Panc1 (cell line): ENCODE measurements at regions not wholly inside any gene's neighbourhood (a gene's known extent, or its start where the extent isn't known, plus 50 kb on each side); places are given as distances from the start of the nearest gene placed in this dataset.

ENCODE experiments used
- ATAC-seq: fragments of 200-7000 bp; cut with Tn5 transposase; 2 replicates; pipeline ENCODE4 v1.9.1; 2020; ENCODE audit warnings: mild to moderate bottlenecking, moderate library complexity
- BruUV-seq: library from RNA; stranded (reverse); fragments of 400-500 nt; replicated peaks from 2 replicates; lab custom pipeline; 2021; lab: Mats Ljungman, UMichigan
- CTCF ChIA-PET: fragments of 300-600 bp; sonication (Branson Sonifier 250); formaldehyde crosslinking; loops from one replicate; lab custom pipeline; 2022; ENCODE audit warnings: antibody characterized with exemption; lab: Charles Lee
- POLR2A ChIA-PET: fragments of 300-600 bp; sonication (Branson Sonifier 250); formaldehyde crosslinking; loops from one replicate; lab custom pipeline; 2022; ENCODE audit warnings: antibody characterized with exemption; lab: Charles Lee
- DNase-seq: peaks from one replicate; pipeline ENCODE4 v3.0.0-alpha.2; 2010; ENCODE audit warnings: low read depth, low spot score
- H3K27ac ChIP-seq: 2 replicates; pipeline ENCODE4 v1.5.1; 2011; ENCODE audit warnings: mild to moderate bottlenecking, low read length, inconsistent platforms
- H3K27me3 ChIP-seq: fragments of 200-500 bp; sonication (Bioruptor generic); 2 replicates; pipeline ENCODE4 v1.6.0; 2014; ENCODE audit warnings: low read length, inconsistent platforms; ENCODE audit not compliant: control insufficient read depth, insufficient read depth
- H3K36me3 ChIP-seq: fragments of 200-500 bp; sonication (Bioruptor generic); 2 replicates; pipeline ENCODE4 v1.5.1; 2014; ENCODE audit warnings: inconsistent platforms, mild to moderate bottlenecking, low read length, moderate library complexity; ENCODE audit not compliant: control insufficient read depth, insufficient read depth
- H3K4me1 ChIP-seq: 2 replicates; pipeline ENCODE4 v1.5.1; 2011; ENCODE audit warnings: inconsistent platforms, mild to moderate bottlenecking, low read length, moderate library complexity; ENCODE audit not compliant: control insufficient read depth, insufficient read depth
- H3K4me3 ChIP-seq, 2 experiments: 2 replicates each; pipeline ENCODE4 v1.5.1; 2011 to 2012; ENCODE audit warnings: low read depth in 2 of 2, low read length in 2 of 2, mild to moderate bottlenecking in 2 of 2, inconsistent platforms in 1 of 2, moderate library complexity in 1 of 2
- H3K9me3 ChIP-seq: fragments of 200-500 bp; sonication (Bioruptor generic); 2 replicates; pipeline ENCODE4 v1.5.1; 2014; ENCODE audit warnings: low read depth, mild to moderate bottlenecking, inconsistent platforms, low read length, moderate library complexity; ENCODE audit not compliant: control insufficient read depth, insufficient read depth
- POLR2AphosphoS5 ChIP-seq: IDR thresholded peaks from 2 replicates; pipeline ENCODE4 v1.6.1; 2012; ENCODE audit warnings: mild to moderate bottlenecking, low read depth, low read length, moderate library complexity
- SIN3A ChIP-seq: IDR thresholded peaks from 2 replicates; pipeline ENCODE4 v1.6.1; 2012; ENCODE audit warnings: low read depth, mild to moderate bottlenecking, low read length, moderate library complexity, borderline replicate concordance; ENCODE audit not compliant: insufficient read depth
- TCF7L2 ChIP-seq: IDR thresholded peaks from 2 replicates; pipeline ENCODE4 v1.6.1; 2011; ENCODE audit warnings: mild to moderate bottlenecking, low read depth, low read length, inconsistent platforms
- in situ Hi-C: cut with HindIII; loops from 2 replicates; pipeline ENCODE4 v1.10.0; 2016; ENCODE audit warnings: low sequenced_read_pairs, low pct_unique_long_range_greater_than_20kb
- intact Hi-C: fragments of 100-400 bp; cut with micrococcal nuclease; formaldehyde crosslinking; loops from one replicate; pipeline ENCODE4 v1.10.0; 2022; ENCODE audit not compliant: unreplicated experiment
- TF ChIP-seq, protein P1 (sequence below): fragments of 450-650 bp; IDR thresholded peaks from 2 replicates; pipeline ENCODE4 v1.5.1; 2017; ENCODE audit warnings: mild to moderate bottlenecking
- TF ChIP-seq, protein P2 (sequence below), 2 experiments: IDR thresholded peaks; 2 replicates each; pipeline ENCODE4 v1.6.1; 2011 to 2012; ENCODE audit warnings: low read depth in 2 of 2, control low read depth in 1 of 2, low read length in 1 of 2, mild to moderate bottlenecking in 1 of 2, moderate library complexity in 1 of 2; ENCODE audit not compliant: insufficient read depth in 1 of 2

DNA sequence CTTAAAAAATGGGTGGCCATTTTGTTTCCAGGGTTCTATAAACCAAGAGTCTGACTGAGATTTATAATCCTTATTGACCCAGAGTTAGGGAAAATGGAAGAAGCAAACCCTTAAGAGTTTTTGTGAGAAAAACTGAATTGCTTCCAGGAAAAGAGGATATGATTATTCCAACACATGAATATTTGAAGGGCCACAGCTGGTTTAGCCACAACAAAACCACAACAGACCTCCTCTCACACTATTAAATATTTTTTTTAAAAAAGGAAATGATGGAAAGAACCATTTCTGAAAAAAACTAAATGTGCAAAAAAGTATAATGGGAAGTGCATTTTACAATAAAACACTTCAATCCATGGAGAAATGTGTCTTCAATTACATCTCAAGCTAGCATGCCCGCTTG, 182.7 kb downstream of the ETAA1 start:
- no TSS peak for BruUV-seq
- Histone ChIP-seq H3K36me3 (no peaks in the 10 kb centered on the region), H3K27ac (no peak overlapping the region), H3K4me1 (no peaks in the 10 kb centered on the region), H3K27me3 (no peaks in the 10 kb centered on the region), H3K4me3 (no peak overlapping the region), H3K9me3 (no peaks in the 10 kb centered on the region)
- DNase-seq: no peak
- TF ChIP-seq, protein P1, sequence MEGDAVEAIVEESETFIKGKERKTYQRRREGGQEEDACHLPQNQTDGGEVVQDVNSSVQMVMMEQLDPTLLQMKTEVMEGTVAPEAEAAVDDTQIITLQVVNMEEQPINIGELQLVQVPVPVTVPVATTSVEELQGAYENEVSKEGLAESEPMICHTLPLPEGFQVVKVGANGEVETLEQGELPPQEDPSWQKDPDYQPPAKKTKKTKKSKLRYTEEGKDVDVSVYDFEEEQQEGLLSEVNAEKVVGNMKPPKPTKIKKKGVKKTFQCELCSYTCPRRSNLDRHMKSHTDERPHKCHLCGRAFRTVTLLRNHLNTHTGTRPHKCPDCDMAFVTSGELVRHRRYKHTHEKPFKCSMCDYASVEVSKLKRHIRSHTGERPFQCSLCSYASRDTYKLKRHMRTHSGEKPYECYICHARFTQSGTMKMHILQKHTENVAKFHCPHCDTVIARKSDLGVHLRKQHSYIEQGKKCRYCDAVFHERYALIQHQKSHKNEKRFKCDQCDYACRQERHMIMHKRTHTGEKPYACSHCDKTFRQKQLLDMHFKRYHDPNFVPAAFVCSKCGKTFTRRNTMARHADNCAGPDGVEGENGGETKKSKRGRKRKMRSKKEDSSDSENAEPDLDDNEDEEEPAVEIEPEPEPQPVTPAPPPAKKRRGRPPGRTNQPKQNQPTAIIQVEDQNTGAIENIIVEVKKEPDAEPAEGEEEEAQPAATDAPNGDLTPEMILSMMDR: no peak
- TF ChIP-seq, protein P2, sequence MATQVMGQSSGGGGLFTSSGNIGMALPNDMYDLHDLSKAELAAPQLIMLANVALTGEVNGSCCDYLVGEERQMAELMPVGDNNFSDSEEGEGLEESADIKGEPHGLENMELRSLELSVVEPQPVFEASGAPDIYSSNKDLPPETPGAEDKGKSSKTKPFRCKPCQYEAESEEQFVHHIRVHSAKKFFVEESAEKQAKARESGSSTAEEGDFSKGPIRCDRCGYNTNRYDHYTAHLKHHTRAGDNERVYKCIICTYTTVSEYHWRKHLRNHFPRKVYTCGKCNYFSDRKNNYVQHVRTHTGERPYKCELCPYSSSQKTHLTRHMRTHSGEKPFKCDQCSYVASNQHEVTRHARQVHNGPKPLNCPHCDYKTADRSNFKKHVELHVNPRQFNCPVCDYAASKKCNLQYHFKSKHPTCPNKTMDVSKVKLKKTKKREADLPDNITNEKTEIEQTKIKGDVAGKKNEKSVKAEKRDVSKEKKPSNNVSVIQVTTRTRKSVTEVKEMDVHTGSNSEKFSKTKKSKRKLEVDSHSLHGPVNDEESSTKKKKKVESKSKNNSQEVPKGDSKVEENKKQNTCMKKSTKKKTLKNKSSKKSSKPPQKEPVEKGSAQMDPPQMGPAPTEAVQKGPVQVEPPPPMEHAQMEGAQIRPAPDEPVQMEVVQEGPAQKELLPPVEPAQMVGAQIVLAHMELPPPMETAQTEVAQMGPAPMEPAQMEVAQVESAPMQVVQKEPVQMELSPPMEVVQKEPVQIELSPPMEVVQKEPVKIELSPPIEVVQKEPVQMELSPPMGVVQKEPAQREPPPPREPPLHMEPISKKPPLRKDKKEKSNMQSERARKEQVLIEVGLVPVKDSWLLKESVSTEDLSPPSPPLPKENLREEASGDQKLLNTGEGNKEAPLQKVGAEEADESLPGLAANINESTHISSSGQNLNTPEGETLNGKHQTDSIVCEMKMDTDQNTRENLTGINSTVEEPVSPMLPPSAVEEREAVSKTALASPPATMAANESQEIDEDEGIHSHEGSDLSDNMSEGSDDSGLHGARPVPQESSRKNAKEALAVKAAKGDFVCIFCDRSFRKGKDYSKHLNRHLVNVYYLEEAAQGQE (IDR thresholded peaks at IDR 0.05; ENCODE audit: insufficient read depth in 1 of 2, low read depth in 2 of 2, low read length in 1 of 2): no peak
- TF ChIP-seq SIN3A (no peak), POLR2AphosphoS5 (no peak), TCF7L2 (no peak)
- ChIA-PET CTCF (no interaction called here), POLR2A (no interaction called here)
- no peak for ATAC-seq
- intact Hi-C loops: no loop called here
- in situ Hi-C loops: no loop called here

DNA sequence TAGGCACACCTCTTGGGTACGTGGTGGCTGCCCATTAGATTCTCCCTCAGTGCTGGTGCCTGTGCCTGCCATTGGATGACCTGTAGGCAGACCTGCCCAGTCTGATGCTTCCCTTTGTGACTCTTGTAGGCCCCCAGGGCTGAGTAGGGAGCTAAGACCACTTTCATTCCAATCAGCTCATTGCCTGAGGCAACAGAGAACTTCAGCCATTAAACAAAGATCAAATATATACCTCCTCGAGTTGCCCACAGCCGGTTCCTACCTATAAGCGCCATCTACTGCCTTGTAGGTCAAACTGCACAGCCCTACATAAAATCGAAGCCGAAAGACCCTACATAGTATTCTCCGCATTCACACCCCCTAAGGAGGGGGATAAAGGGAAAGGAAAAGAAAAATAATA, 184.6 kb downstream of the ETAA1 start:
- DNase-seq (no peak), ATAC-seq (no peak)
- in situ Hi-C loops: no loop called here
- TF ChIP-seq SIN3A: no peak
- TF ChIP-seq, protein P1: peak; percentile 23; the same call in 1 of the 2 replicates
- no peaks in the 10 kb centered on the region for H3K27me3 ChIP-seq
- intact Hi-C loops: no loop called here
- no peak overlapping the region for H3K27ac ChIP-seq
- ChIA-PET POLR2A (no interaction called here), CTCF (no interaction called here)
- H3K4me1 ChIP-seq: no peaks in the 10 kb centered on the region
- H3K9me3 ChIP-seq: no peaks in the 10 kb centered on the region
- H3K36me3 ChIP-seq: no peaks in the 10 kb centered on the region
- BruUV-seq: no TSS peak
- H3K4me3 ChIP-seq: no peak overlapping the region
